Right renal cortex interstitium (tissue), 3 donors: ENCODE measurements at regions not wholly inside any gene's neighbourhood (a gene's known extent, or its start where the extent isn't known, plus 50 kb on each side); places are given as distances from the start of the nearest gene placed in this dataset.

Experiments used
- DNase-seq, 3 donors: peaks; one replicate each; pipeline ENCODE4 v3.0.0-alpha.2; 2013; ENCODE audit warnings: low read depth in 3 of 3, low spot score in 2 of 3

DNA sequence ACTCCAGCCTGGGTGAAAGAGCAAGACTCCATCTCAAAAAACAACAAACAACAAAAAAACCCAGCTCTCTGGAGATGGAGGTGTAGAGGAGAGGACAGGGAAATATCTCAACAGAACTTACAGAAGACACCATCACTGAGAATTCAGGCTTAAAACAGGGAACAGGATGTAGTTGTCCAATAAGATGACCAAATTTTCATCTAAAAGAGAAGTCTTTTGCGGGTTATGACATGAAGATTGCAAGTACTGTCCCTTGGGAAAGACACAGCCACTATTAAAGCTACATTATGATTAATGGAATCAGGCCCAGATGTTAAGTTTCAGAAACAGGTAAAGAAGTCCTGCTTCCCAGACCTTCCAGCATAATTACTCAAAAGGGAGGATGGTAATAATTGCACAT, 235.2 kb upstream of the NRP1 start:
- DNase-seq, result no peak

DNA sequence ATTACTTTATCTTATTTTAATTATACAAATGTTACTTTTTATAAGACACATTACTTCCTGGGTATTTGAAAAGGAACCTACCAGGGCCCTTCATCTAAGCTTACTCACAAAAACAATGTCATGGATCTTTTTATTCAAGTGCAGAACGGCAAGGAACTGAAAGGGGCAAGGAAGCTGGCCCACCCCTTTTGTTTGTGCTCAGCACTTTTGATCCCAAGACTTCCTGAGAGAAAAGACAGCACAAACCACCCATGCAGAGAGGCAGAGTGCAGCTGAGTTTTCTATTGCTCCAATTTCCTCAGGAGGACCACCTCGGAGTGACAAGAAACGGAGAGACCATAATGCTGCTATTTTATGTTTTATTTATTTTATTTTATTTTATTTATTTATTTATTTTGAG, 232.0 kb upstream of the NRP1 start:
- peak in 1 of 3 donors; percentile 5 for DNase-seq

DNA sequence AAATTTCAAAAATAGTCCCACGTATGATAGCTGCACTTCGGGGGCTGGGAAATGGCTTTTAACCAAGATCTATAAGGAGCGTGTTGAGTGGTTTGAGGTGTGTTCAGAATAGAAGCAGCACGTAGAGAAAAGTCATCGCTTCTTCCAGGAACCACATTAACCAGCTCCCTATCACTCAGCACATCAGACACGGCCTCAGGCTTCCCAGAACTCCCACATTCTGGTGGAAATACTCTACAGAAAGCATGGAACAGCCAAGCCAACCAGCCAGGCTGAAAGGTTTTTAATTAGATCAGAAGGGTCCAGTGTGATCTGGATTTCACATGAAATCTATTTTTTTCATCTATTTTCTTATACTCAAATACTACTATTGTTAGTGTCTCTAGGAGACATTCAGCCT, 231.5 kb upstream of the NRP1 start:
- no peak for DNase-seq

DNA sequence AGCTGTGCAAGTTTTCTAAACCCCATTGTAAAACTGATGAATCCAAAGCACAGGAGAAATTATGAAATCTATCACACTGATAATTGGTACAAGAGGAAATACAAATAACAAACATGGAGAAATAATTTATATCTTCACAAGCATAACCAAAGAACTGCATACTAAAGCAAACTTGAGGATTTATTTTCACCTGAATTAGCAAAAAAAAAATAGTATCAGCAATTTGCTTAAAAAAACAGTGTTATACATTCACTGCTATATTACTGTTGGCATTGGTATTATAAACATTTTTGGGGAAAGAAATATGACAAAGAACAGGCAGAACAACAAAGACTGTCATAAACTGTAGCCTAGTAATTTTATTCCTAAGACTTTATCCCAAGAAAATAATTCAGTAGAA, 230.8 kb upstream of the NRP1 start:
- DNase-seq, result no peak

DNA sequence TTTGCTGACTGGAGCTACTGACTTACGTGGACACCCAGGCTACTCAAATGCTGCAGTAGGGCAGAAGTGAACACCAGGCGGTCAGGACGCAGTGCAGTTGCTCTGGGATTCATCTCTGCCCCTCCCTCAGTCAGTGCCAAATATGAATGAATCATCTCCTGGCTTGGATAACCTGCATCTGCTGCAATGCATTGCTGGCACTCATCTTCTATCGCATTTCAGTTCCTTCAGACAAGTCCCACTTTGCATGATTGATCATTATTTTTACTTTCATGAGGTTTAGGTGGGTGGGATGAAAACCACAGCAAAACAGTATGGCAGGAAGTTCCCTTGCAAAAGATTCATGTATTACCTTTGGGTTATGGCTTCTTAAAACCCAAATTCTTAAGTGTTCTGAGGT, 224.6 kb upstream of the NRP1 start:
- DNase-seq, result no peak

DNA sequence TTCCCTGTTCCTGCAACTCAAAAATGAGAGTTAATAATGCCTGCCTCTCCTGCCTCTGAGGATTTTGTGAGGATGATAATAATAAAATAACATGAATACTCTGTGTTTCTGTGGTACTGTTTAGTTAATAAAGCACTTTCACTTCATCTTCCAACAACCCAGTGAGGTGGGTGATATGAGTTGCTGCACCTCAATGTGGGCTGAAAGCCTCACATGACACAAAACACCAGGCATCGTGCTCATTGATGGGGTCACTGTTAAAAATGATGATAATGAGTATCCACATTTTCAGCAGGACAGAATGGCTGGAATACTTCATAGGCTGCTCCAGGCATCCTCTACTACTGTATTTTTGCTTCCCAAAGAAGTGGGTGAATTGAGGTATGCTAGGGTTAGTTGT, 222.8 kb upstream of the NRP1 start:
- DNase-seq, result no peak

DNA sequence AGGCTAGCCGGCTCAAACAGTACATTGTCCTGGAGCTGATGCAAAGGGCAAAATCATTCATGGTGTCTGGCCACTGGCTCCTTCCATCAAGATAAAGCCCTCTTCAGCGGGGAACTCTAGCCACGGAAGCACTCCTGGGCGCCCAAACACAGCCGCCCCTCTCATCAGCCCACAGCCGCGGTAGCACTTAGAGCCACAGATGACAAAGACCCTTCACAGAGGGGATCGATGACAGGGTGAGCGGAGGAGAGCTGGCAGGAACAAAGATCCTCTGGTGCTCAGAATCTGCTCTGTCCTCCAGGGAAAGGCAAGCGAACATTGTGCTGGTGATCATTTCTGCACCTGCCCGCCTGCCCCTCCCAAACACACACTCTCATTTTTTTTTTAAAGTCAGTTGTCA, 222.2 kb upstream of the NRP1 start:
- DNase-seq, result no peak

DNA sequence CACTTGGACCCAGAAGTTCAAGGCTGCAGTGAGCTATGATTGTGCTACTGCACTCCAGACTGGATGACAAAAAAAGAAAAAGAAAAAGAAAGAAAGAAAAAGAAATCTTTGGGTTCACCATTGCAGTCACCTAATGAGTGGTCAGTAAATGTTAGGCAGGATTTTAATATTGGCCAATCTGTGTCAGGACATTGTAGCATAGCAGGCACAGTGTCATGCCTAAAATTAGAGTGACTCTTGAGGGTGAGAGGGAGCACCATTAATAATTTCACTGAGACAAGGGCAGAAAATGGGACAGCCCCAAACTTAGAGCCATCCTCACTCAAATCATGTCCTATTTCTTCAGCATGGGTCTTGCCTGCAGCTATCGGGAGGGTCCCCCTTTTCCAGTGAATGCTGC, 221.6 kb upstream of the NRP1 start:
- no peak for DNase-seq

DNA sequence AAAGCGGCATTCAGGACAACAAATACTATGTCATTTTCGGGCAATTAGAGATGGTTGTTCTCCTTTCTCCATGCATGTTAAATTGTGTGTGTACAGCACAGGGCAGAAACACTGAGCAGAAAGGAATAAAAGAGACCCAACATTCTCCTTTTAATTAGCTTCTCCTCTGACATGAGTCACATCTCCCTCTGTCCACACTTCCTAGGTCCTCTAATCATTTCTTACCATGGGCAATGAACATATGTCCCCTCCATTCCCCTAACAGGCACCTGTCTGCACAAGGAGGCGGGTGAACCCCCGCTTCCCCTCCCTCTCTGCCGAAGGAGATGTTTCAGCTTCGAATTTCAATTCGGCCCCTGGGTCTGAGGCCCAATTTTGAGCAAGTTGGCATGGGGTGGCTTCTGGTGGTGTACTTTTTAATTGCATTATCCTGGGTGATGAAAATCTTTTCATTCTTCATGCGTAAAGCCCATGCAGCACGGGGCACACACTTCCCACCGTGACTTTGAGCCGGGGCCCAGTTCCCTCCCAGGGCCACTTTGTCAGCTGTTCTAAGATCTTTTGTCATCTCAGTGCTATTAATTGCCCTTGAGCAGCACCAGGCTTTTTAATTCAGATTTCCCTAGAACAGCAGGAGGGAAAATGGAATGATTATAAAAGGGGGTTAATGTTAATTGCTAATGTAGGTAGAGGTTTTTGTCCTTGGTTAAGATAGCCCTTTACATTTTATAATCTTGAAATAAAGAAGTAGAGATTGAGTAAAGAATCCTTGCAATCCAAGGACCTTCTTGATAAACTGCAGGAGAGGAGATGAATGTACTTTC, 219.5 kb upstream of the NRP1 start:
- DNase-seq, result no peak

DNA sequence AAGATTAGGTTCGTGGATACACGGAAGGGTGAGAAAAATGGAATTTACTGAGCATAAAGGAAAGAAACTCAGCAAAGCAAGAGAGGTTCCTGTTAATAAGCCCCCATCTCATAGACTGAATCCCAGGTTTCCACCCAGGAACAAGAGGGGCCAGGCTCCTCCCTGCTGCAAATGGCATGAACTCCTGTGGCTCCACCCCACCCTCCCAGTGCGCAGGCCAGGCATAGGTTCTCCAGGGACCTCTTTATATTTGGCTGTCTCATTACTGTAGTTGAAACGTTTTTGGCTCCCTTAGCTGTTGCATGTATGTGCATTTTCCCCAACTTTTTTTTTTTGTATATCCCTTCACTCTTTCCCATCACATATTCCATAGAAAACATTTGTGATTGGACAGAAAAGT, 217.8 kb upstream of the NRP1 start:
- no peak for DNase-seq

DNA sequence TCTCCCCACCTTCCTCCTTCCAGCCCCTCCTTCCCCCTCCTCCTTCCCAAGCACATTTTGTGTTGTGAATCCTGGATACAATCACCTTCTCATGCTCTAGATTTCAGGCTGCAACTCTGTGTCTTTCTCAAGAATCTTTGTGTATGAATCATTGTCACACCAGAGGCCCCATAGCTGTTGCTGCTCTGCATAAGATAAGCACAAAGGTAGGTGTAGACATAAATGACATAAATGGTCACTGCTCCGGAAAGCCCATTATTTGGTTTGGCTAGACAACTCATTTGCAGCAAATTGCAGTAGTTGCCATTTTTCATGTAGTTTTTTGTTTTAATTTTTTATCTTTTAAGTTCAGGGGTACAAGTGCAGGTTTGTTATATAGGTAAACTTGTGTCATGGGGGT, 216.3 kb upstream of the NRP1 start:
- DNase-seq, result no peak

DNA sequence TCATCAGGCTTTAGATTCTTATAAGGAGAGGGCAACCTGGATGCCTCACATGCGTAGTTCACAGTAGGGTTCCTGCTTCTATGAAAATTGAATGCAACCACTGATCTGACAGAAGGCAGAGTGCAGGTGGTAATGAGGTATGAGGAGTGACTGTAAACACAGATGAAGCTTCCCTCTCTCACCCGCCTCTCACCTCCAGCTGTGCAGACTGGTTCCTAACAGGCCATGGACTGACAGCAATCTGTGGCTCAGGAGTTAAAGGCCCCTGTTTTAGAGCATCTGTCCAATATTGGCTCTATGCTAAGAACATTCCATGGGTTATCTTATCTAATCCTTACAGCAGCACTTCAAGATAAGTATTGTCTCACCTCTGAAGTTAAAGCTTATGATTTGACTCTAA, 213.5 kb upstream of the NRP1 start:
- no peak for DNase-seq

DNA sequence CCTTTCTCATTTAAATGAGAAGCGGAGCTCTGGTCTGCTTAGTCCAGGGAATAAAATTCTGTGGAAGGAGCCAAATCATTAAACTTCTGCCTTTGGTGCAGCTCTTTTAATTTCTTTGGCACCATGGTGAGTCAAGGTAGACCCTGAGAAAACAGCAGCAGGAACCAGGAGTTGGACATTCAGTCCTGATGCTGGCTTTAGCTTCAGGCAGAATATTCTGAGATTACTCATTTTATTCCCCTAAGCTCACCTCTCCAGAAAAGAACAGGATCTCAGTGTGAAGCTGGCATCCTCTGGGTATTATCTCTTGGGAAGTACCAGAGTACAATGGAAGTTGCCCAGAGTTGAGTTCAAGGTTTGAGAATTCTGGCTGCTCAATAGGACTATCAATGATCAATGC, 211.6 kb upstream of the NRP1 start:
- no peak for DNase-seq

DNA sequence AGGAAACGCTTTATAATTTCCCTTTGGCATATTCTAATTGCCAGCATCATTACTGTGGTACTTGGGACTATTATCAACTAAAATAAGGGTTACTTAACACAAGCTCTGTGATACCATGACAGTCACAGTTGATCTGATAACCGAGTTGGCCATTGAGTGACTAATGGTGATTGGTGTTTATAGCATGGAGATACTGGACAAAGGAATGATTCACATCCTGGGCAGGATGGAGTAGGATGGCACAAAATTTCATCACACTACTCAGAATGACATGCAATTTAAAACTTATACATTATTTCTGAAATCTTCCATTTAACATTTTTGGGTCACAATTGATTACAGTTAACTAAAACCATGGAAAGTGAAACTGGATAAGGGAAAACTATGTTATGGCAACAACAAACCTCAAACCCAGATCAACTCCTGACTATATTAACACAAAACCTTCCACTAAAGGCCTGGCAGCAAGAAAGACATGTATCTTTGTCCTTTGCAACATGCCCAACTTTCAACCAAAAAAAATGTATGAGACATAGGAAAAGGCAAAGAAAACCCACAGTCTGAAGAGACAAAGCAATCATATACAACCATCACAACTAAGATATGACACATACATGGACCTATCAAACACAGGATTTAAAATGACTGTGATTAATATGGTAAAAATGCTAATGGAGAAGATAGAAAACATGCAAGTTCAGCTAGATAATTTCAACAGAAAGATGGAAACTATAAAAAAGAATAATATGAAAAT, 208.5 kb upstream of the NRP1 start:
- DNase-seq, result no peak

DNA sequence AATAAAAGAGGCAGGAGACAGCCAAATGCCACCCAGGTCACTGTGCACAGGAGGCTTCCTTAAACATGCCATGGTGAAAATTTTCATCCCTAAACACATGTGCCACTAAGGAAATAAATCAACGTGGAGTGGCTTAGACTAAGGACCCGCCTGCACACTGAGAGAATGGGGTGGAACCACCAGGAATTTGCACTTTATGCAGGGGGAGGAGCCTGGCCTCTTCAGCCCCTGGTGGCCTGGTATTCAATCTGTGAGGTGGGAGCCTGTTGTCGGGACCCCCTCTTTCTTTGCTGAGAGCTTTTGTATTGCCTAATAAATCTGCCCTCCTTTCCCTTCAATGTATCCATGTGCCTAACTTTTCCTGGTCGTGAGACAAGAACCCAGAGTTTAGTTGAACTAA, 204.6 kb upstream of the NRP1 start:
- DNase-seq, result no peak

DNA sequence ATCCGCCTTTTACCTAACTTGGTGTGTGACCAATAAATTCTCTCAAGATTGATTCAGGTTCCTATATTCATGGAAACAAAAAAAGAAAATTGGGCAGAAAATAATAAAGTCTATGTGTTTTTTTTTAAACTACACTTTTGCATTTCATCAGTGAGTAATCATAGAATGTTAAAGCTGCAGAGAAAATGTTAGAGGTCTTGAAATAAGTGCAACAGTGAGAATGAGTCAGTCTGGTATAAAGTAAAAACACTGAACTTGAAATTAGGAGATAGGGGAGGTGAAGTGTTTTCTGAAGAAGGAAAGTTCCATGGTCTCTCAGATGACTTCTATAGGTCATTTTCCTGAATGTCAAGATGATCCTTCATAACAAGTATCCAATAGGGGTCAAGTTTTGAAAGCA, 202.6 kb upstream of the NRP1 start:
- no peak for DNase-seq

DNA sequence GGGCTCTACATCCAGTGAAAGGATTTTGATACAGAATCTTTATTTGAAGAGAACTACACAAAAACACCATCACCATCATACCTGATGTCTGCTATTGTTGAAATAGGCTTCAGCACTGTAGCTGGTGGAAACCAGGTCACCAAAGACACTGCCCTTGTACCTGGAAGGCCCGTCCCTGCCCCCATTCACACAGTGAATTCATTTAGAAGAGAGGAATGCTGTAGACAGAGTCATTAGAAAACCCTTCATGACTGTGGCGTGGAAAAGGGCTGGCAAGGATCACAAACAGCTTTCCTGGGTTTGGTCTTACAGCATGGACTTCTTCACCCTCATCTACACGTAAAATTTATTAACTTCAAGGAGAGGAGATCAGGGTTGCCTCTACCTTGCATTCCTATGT, 202.0 kb upstream of the NRP1 start:
- no peak for DNase-seq

DNA sequence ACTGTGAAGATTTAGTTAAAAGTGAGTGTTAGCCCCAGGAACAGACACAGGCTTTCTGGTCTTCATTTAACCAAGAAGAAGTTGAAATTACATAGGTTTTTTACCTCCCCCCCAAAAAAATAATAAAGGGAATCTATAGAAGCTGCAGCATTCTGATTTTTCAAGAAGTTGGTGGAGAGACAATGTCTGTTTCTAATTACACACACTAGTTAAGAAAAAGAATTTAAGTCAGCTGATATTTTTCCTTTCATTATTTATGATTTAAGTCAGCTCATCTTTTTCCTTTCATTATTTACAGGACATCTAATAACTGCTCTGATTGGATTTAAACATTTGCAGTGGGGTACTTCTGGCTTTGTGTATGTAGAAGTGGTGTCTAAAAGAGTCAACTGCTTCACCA, 201.4 kb upstream of the NRP1 start:
- no peak for DNase-seq

DNA sequence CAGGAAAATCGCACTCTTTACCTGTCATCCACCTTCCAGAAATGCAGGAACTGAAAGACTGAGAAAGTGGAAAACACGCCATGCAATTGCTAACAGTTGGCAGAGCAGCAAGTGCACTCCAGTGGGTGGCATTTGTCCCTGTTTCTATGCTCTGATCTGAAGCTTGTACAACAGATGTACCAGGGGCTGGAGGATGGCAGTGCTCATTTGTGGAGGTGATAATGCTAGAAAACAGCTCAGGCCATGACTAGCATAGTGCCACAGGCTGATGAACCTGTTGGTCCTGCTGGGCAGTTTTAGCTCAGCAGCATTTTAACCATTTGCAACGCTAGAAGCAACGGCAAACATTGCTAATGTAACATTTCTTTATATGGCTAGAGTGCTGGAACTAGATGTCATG, 199.9 kb upstream of the NRP1 start:
- no peak for DNase-seq

DNA sequence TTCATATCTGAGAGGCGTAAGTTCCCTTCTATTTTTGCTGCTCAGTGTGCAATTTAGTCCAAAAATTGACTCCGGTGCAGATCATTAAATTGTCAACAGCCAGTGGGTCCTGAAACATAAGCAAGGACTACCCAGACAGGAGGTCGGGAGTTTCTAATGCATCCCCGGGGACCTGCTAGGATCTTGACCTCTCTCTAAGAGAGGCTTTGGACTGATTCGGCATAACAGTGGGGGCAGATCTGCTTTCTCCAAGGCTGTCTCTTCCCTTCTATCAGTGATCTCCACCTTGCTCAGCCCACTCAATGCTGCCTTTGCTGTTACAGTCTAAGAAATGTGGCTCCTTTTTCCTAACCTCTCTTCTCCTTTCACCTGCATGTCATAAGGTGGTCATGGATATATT, 199.1 kb upstream of the NRP1 start:
- no peak for DNase-seq

DNA sequence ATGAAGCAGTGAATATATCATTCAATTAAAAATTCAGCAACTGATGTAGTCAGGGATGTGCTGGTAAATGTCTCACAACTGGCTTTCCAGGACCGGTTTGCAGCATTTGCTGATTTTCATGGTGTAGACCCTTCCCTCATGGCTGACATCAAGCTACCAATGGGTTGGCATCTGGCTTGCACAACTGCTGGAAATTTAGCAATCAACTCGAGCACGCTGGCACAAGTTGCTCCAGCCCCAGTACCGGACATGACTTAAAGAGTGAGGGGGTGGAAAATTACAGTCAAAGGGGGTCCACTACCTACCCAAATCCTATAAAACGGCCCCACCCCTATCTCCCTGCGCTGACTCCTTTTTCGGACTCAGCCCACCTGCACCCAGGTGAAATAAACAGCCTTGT, 198.4 kb upstream of the NRP1 start:
- DNase-seq, result no peak

DNA sequence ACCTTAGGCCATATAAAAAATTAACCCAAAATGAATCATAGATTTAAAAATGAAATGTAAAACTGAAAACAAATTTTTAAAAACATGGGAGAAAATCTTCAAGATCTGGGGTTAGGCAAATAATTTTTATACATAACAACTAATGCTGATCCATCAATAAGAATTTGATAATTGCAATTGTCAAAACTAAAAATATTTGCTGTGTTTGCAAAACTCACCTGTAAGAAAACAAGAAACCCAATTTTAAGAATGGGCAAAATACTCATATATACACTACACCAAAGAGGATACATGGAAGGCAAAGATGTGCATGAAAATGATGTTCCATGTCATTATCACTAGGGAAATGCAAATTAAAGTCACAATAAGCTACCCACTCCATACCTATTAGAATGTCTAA, 194.8 kb upstream of the NRP1 start:
- DNase-seq, result no peak

DNA sequence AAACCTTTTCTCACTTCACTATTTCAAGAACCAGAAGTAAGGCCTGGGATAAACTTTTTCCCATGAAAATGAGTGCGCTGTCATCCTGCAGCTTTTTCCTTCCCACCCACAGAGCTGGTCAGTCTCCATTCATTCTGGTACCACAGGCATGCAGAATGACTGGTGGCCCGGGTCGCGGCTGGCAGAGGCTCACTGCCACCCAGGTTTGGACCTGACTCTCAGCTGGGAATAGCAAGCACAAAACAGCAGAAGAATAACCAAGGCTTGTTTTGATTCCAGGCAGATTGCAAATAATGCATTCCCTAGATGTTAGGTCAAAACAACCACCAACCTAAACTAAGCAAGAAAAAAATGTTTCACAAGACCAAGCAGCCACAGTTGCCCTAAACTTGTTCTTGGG, 190.5 kb upstream of the NRP1 start:
- DNase-seq, result no peak
